AG09319 (cell line): ENCODE measurements at regions not wholly inside any gene's neighbourhood (a gene's known extent, or its start where the extent isn't known, plus 50 kb on each side); places are given as distances from the start of the nearest gene placed in this dataset.

Experiments used
- DNase-seq: peaks from one replicate; pipeline ENCODE4 v3.0.0-alpha.2; 2010; ENCODE audit warnings: low read depth; ENCODE audit errors: extremely low read depth
- TF ChIP-seq, protein P1 (sequence below): IDR thresholded peaks from 2 replicates; pipeline ENCODE4 v1.5.1; 2011; ENCODE audit warnings: low read depth, mild to moderate bottlenecking, inconsistent platforms, low read length, moderate library complexity

GRCh38 chr5:34475249-34475966 is 180.7 kb upstream of the RAI14 start:
- no peak for DNase-seq
- TF ChIP-seq, protein P1, sequence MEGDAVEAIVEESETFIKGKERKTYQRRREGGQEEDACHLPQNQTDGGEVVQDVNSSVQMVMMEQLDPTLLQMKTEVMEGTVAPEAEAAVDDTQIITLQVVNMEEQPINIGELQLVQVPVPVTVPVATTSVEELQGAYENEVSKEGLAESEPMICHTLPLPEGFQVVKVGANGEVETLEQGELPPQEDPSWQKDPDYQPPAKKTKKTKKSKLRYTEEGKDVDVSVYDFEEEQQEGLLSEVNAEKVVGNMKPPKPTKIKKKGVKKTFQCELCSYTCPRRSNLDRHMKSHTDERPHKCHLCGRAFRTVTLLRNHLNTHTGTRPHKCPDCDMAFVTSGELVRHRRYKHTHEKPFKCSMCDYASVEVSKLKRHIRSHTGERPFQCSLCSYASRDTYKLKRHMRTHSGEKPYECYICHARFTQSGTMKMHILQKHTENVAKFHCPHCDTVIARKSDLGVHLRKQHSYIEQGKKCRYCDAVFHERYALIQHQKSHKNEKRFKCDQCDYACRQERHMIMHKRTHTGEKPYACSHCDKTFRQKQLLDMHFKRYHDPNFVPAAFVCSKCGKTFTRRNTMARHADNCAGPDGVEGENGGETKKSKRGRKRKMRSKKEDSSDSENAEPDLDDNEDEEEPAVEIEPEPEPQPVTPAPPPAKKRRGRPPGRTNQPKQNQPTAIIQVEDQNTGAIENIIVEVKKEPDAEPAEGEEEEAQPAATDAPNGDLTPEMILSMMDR, result no peak

DNA sequence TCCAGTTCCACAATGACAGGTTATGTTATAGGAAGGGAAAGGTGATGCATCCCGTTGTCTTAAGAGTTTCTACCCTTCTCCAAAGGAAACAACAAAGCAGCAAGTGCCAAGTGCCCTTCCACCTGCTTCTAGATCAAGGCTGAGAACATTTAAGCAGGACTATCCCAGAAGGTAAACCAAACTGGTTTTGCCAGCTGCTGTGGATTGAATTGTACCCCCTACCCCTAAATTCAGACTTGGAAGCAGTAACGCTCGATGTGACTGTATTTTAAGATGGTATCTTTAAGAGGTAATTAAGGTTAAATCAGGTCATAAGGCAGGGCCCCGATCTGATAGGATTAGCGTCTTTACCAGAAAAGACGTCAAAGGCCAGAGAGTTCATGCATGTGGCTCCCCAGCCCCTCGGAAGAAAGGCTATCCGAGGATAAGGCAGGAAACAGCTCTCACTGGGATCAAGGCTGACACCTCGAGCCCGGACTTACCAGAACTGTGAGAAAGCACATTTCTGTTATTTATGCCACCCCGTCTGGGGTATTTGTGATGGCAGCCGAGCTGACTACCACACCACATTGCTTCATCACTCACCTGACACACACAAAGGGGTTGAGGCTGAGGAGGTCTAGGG is 179.1 kb upstream of the RAI14 start:
- no peak for DNase-seq
- TF ChIP-seq, protein P1, result no peak

- TF ChIP-seq, protein P1, result no peak
These were observed 175.2 kb upstream of the RAI14 start for GRCh38 chr5:34480810-34481528.

DNA sequence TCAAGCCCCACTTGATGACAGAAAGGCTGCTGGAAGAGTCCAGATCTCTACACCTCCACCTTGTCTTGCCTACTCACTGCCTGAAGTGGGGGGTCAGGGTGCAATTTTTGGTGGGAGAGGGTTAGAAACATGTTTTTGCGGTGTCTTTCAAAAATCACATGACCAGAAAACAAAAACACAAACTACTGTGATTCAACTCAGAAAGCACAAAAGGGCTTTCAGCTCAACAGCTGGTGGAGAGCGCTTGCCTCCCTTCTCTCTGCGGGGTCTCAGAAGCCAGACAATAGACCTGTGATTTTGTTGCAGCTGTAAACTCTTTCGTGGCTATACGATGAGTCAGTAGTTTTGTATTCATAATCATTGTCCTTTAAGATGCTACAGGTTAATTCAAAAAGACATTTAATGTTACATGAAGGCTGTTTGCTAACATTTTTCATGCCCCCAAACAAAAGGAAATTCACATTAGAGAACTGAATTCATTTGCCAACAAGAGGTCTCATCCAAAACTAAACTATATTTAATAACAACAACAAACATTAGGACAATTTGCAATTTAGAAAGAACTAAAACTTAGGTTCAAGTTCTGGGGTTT is 172.6 kb upstream of the RAI14 start:
- TF ChIP-seq, protein P1, result no peak
- no peak for DNase-seq

More at GRCh38 chr5:34480810-34481528, 175.2 kb upstream of the RAI14 start:
- no peak for DNase-seq

DNA sequence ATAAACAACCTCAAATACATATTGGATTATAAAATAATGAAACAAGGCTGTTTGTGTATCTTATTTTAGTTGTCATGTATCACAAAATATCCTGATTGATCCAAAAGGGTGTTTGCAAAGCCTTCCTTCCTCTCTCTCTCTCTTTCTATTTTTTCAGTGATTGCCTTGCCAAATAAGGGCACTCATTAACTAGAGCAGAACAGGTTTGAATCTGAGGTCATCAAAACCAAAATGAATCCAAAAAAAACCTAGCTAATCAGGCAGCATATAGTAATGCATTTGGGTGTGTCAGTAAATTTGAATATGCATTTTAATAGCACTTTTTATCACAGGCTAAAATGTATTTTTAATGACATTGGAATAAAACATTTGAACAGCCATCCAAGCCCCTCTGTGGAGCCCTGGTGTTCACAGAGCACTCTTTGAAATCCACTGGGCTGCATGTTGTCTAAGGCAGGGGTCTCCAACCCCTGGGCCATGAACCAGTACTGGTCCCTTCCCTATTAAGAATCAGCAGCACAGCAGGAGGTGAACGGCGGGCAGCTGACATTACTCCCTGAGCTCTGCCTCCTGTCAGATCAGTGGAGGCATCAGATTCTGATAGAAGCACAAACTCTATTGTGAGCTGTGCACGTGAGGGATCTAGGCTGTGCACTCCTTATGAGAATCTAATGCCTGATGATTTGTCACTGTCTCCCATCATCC is 171.8 kb upstream of the RAI14 start:
- no peak for DNase-seq
- TF ChIP-seq, protein P1, result no peak

DNA sequence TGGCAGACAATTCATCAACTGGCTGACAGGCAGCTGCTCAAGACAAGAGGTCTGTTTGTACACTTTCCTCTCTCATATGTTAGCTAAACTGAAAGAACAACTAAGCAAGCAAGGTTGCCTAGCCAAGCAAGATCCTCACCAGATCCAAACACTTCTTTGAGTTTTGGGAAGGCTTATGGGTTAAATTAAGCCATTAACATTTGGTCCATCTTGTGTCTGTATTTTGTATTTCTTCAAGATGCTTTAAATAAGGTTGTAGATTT is 170.4 kb upstream of the RAI14 start:
- TF ChIP-seq, protein P1, result no peak
- no peak for DNase-seq
